ENCODE measurements at regions not wholly inside any gene's neighbourhood (a gene's known extent, or its start where the extent isn't known, plus 50 kb on each side); places are given as distances from the start of the nearest gene placed in this dataset.

GRCh38 chr15:61621146-61621545 lies 392.0 kb upstream of the RORA start:
- no peak overlapping the region for H3K4me2 ChIP-seq (ENCODE audit: low read depth, low read length)
- no peak overlapping the region for H2AK5ac ChIP-seq (ENCODE audit: low read depth, low read length)
- no peak overlapping the region for H3K23ac ChIP-seq (ENCODE audit: low read depth, low read length)
- in situ Hi-C loops (cut with MboI; ENCODE audit: low sequenced_read_pairs), result no loop called here
- H3K79me1 ChIP-seq (ENCODE audit: low read depth in 1 of 2, low read length in 2 of 2), result no peaks in the 10 kb centered on the region
- H2AK9ac ChIP-seq (replicated peaks; ENCODE audit: low read depth, low read length, poor library complexity), result no peak overlapping the region
- ATAC-seq (ENCODE audit: low read depth), result no peak
- POLR2A ChIA-PET (ENCODE audit: unreplicated experiment), result no interaction called here
- H4K20me1 ChIP-seq (ENCODE audit: insufficient read depth, low read length), result no peaks in the 10 kb centered on the region
- no peak overlapping the region for H4K91ac ChIP-seq (ENCODE audit: insufficient read depth, low read depth, low read length)
- BruUV-seq (replicated peaks), result no TSS peak
- H3K9me1 ChIP-seq (ENCODE audit: insufficient read depth, low read length), result no peaks in the 10 kb centered on the region
- H3K9ac ChIP-seq (ENCODE audit: low read depth, low read length), result no peak overlapping the region
- H2AFZ ChIP-seq (replicated peaks; ENCODE audit: low read length, poor library complexity), result no peak overlapping the region
- no peak overlapping the region for H3K56ac ChIP-seq (ENCODE audit: extremely low read depth, insufficient read depth, low read length)
- no peak overlapping the region for H4K8ac ChIP-seq (ENCODE audit: low read depth in 2 of 2, low read length in 2 of 2)
- H3K14ac ChIP-seq (replicated peaks; ENCODE audit: low read depth, low read length), result no peak overlapping the region
- intact Hi-C loops (cut with micrococcal nuclease), result no loop called here
- no peak overlapping the region for H2BK20ac ChIP-seq (ENCODE audit: low read depth, low read length)
- H3K9me3 ChIP-seq (ENCODE audit: control insufficient read depth, insufficient read depth, low read length), result no peaks in the 10 kb centered on the region
- H3K27me3 ChIP-seq (ENCODE audit: control insufficient read depth, insufficient read depth, low read length), result no peaks in the 10 kb centered on the region
- WGBS, 2 experiments (ENCODE audit: extremely low coverage in 2 of 2, insufficient read length in 1 of 2), result no CpG with 5 or more reads among the region's 2 CpGs
- no peaks in the 10 kb centered on the region for H3K36me3 ChIP-seq (ENCODE audit: control insufficient read depth, insufficient read depth, low read length)
- H2BK15ac ChIP-seq (ENCODE audit: low read depth, low read length), result no peak overlapping the region
- no peak for TF ChIP-seq FOS (IDR thresholded peaks at IDR 0.05; ENCODE audit: low read depth, low read length)
- no peak for TF ChIP-seq RCOR1 (IDR thresholded peaks at IDR 0.05; ENCODE audit: insufficient replicate concordance, low read length)
- no peak for TF ChIP-seq CEBPB (IDR thresholded peaks at IDR 0.05; ENCODE audit: low read depth, low read length)
- no peak for TF ChIP-seq USF2 (IDR thresholded peaks at IDR 0.05; ENCODE audit: low read depth, low read length)
- TF ChIP-seq MAFK (IDR thresholded peaks at IDR 0.05; ENCODE audit: low read depth, low read length), result no peak
- no peak for TF ChIP-seq RFX5 (IDR thresholded peaks at IDR 0.05; ENCODE audit: low read depth, low read length)
- H3K4me1 ChIP-seq (ENCODE audit: control insufficient read depth, insufficient read depth, low read length), result no peaks in the 10 kb centered on the region
- no peak overlapping the region for H3K4me3 ChIP-seq (ENCODE audit: insufficient read depth, low read depth, low read length)
- no peak overlapping the region for H2BK5ac ChIP-seq (ENCODE audit: low read depth, low read length, poor library complexity, severe bottlenecking)
- no peak overlapping the region for H4K5ac ChIP-seq (ENCODE audit: low read depth, low read length)
- dilution Hi-C loops (cut with HindIII; ENCODE audit: low sequenced_read_pairs, unreplicated experiment), result no loop called here
- DNase-seq, result no peak
- no peak overlapping the region for H2BK120ac ChIP-seq (ENCODE audit: low read depth, low read length)
- H3K27ac ChIP-seq (ENCODE audit: insufficient read depth, low read length), result no peak overlapping the region
- H3K18ac ChIP-seq (ENCODE audit: low read depth, low read length), result no peak overlapping the region
- no peak overlapping the region for H3K4ac ChIP-seq (ENCODE audit: low read depth, low read length)
- CTCF ChIA-PET, result no interaction called here
